Right forelimb (tissue), 1 donor: ENCODE measurements at regions not wholly inside any gene's neighbourhood (a gene's known extent, or its start where the extent isn't known, plus 50 kb on each side); places are given as distances from the start of the nearest gene placed in this dataset.
"Not testable (repeated sequence)": the region's sequence is repeated elsewhere in the genome, so short reads cannot be mapped to it uniquely, and the experiment has no call there.

Experiments
- DNase-seq: peaks from one replicate; pipeline ENCODE4 v3.0.0-alpha.2; 2018

DNA sequence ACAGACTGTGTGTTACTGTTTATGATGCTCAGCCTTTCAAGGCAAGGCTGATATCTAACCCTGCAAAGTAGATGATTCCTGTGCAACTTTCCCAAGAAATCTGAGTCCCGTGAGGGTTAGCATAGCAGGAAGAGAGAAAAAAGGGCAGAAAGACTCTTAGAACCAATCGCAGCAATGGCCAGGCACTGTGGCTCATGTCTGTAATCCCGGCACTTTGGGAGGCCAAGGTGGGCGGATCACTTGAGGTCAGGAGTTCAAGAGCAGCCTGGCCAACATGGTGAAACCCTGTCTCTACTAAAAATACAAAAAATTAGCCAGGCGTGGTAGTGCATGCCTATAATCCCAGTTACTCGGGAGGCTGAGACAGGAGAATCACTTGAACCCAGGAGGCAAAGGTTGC is 124.3 kb upstream of the CDH5 start:
- not testable (repeated sequence) for DNase-seq

DNA sequence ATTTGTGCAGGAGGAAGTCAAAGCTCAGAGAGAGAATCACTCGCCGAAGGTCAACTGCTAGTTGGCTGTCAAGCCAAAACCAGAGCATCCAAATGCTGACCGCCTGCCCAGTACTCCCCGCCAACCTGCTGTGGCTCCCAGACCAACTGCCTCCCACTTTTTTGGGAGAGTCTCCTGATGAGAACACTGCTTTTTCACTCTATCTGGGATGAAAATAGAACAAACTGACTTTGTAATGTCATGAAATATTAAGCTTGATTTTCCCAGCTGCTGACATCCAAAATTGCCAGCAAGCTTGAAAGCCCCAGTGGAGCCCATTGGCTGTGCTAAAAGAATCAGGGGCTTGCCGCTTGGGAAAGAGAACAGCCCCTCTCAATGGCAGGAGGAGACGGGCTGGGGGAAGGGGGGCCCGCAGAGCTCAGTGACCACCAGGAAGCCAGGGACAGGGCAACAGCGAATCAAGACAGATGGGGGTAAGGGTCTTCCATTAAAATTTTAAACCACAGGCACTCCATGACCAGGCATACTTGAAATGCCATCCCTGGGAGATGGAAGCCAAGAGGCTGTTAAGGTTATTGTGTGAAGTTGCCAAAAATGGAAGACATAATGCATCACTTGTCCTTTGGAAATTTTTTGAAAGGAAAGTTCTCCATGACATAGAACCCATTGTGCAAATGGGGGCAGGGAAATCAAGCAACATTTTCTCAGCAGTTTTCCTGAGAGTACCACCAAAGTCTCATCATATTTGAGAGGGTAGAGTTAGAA is 125.7 kb upstream of the CDH5 start:
- DNase-seq = no peak

DNA sequence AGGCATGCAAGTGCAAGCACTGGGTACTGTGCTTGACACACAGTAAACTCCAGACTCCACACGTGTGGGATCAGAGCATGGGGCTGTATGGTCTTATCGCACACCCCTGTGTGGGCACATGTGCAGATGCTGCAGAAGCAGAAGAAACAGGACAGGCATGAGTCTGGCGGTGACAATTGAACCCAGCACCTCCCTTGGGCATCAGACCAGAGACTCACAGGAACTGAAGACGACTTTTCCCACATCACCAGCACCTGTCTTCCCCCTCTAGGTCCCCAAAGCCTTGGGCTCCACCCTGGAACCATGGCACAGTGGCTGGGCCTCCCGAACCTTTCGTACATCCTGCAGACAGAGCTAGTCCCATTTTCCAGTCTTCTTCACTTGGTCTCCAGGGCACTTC is 126.4 kb upstream of the CDH5 start:
- no peak for DNase-seq

DNA sequence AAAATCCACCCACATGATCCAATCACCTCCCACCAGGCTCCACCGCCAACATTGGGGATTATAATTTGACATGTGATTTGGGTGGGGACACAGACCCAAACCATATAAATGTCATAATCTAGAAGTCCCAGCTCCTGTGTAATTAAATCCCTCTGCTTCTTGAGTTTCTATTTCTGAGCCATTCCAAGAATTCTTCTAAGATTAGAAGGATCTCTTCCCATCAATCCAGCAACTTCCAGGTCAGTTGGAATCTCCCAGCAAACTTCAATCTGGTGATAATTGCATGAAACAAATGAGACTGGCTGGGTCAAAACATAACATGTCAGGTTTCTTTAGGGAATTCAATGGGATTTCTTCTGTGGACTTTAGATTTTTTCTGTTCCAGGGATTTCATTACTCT is 127.8 kb upstream of the CDH5 start:
- no peak for DNase-seq

DNA sequence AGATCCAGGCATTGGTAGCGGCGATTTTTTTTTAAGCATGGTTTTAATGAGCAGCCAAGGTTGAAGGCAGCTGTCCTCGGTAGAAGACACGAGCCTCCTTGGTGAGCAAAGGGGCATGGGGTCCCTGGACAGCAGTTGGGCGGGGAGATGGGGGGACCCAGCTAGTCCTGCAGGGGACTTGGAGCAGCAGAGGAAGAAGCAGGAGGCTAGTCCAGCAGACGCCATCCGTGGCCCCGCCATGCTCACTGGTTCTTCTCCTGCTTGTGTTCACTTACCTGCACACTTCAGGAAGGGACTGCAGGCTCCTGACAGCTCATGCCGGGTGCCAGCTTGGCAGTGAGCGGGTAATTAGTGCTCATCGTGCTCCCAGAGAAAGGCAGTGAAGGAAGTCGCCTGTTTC is 130.2 kb upstream of the CDH5 start:
- no peak for DNase-seq

DNA sequence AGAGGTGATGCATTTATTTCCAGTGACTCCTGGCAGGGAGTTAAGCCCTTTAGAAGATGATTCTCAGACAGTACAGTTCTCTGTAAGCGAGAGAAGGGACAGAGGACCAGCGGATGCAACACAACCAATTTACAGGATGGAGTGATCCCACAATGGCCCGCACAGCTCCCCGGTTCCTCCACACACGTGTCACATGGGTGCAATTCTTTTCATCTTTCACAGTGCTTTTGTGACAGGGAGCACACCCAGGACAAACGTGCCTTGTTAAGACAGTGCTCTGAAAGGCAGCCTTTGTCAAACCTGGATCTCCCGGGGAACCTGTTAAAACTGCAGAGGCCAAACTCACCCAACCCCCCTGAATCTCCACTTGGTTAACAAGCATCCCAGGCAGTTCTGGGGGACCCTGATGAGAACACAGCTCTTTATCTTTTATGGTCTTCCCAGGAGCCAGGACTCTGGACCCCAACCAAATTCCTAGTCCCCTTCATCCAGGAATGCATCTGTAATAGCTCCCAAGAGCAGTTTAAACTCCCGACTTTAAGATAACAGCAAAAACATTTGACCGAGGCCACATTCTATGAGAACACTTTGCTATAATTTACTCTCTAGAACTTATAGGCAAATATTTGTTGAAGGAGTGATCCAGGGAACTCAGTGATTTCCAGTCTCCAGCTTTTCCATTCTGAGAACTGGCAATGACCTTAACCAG is 134.9 kb upstream of the CDH5 start:
- DNase-seq = no peak

DNA sequence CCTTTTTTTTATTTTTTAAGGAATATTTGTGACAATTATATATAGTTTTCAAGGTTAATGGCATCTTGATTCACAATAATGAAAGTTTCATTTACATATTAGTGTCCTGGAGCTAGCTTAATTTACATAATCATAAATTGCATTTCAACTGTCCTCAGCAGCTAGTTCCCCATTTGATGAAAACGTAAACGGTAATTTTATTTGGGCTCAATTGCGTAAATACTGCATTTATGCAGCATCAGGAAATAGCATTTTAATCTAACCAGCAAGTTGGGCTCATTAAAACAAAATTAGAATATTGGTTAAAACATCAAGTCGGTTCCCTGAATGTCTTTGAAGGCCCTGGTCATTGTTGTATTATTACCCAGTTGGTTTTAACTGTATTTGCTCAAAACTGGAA is 136.8 kb upstream of the CDH5 start:
- no peak for DNase-seq

DNA sequence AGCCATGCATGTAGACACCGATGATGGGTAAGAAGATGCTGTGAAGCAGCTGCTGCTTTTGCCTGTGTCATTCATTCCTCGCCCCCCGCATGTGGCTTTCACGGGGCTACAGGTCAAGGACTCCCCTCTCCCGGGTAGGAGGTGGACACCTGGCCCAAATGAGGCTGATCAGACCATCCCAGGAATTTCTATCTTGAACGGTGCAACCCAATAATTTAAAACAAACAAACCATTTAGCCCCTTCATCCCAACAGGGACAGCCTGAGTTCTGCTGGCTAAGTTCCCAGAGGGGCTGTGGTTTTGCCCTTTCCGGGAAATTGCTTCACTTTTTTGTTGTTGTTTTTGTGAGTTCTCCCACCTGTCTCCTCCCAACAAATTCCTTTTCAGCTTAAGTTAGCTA is 137.7 kb upstream of the CDH5 start:
- no peak for DNase-seq

DNA sequence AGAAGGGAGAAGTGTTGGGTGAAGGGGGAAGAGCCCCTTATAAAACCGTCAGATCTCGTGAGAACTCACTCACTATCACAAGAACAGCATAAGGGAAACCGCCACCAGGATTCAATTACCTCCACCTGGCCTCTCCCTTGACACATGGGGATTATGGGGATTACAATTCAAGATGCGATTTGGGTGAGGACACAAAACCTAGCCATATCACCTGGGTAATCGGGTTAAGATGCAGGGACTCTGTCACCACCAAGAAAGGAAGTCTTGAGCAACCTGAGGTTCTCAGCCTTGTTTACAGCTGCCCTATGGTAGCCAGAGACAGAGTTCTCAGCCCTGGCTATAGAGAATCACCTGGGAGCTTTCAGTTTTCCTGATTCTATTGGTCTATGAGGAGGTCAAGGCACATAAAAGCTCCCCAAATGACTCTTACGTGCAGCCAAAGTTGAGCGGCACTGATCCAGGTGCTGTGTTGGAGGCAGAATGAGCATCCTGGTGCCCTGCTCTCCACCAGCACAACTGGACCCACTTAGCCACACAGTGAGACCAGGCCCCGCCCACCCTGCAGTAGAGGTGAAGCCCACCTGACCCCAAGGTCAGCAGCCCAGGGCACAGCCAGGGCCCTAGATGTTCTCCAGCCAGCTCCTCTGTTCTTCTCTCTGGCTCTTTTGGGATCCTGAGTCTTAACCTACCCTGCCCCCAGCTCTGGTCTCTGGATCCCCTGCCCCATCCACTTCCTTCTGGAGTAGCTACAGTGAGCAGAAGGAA is 138.5 kb upstream of the CDH5 start:
- DNase-seq = no peak

DNA sequence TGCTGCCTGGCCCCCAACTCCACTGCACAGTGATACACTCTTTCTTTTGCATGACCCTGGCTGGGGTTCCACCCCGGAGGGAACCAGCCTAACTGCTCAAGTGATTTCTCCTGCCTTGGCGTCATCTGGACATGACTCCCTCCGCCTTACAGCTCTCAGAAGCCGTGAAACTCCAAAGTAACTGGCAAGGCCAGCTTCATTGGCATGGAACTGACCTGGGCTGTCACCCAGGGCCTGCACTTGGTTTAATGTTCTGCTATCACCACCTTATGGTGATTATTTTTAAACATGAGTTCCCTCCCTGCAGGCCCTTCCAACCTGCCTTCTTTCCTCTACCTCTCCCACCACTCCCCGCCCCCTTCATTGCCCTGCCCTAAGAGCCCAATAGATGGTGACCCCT is 139.7 kb upstream of the CDH5 start:
- DNase-seq = no peak

DNA sequence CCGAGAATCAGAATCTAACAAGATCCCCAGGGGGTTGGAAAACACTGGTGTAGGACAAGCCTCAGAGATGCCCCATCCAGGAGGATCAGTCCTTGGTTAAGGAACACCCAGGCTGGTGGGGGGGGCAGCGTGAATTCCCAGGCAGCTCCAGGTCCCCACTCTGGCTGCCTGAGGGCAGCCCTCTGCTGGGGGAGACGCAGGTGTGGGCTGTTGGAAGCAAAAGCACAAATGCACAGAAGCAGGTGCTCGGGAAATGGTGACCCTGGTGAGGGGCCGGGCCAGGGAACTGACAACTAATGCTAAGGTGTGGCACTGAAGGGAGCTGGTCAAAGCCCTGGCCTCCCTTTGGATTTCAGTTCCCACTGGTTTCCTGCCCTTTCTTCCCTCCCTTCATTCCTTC is 140.8 kb upstream of the CDH5 start:
- DNase-seq = no peak

DNA sequence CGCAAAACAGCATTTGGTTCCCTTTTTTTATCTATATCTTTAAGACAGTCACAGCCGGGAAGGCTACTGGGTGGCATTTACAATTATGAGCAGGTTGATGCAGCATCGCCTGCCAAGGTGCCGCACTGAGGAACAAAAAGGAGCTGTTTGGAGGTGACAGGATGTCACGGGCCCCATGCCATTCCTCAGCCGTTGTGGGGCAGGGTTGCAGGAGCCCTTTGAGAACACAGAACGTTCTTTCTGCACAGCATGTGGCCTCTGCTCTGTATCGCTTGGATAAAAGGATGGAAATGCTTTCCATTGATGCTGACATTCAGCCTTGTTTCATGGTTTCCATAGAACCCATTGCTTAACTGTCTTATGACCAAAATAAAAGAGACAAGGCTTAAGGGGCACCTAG is 141.9 kb upstream of the CDH5 start:
- no peak for DNase-seq

DNA sequence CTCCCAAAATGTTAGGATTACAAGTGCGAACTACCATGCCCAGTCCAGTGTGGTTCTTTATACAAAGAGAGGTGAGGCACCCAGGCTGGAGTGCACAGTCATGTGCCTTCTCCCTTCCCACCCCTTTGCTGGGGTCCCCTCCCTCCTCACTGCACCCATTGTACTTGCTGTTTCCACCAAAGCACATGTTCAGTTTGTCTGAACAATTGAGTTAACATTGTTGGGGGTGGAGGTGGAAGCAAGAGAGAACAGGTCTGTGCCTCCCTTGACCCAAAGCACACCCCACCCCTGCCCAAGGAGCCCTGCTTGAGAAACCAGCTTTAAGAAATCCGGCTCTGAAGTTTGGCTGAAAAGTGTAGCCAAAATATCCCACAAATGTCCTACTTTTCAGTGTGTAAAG is 142.3 kb upstream of the CDH5 start:
- DNase-seq = no peak

DNA sequence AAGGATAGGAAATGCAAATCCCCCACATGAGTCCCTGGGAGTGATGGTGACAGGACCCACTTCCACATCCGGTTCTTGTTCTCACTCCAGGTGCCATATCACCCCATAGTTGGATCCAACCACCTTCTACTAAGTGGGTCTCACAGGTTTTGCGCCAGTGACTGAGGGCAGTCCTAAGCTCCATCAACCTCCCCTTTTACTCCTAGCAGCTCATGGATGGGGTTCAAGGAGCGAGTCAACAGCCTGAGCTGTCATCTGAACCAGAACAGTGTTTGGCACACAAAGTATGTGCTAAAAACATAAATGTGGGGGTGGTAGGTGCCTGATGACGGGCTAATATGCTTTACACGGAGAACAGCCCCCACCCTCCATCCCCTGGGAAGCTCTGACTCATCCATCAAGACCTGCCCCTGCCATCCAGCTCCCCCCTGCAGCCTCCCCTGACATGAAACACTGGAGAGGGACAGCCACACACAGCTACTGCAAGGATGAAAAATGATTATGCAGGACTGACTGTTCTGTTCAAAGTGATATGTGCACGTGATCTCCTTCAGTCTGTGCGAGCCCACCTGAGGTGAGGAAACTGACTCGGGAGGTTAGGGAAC is 143.2 kb upstream of the CDH5 start:
- DNase-seq = no peak

DNA sequence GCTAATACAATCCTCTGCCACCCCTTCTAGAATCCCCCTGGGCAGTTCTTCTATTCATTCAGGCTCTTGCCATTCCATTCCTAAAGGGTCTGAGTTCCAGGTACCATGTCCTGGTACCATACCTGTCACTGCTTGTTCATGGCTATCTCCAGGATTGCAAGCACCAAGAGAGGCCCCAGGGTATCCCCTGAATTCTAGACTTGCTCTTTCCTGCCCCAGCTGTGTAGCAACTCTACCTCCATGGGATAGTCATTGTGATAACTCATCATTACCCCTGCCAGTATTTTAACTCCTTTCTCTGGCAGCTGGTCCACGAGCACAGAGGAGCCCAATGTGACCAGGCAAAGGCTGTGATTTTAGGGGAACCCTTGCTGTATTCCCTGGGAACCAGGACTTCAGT is 143.7 kb upstream of the CDH5 start:
- DNase-seq = no peak

DNA sequence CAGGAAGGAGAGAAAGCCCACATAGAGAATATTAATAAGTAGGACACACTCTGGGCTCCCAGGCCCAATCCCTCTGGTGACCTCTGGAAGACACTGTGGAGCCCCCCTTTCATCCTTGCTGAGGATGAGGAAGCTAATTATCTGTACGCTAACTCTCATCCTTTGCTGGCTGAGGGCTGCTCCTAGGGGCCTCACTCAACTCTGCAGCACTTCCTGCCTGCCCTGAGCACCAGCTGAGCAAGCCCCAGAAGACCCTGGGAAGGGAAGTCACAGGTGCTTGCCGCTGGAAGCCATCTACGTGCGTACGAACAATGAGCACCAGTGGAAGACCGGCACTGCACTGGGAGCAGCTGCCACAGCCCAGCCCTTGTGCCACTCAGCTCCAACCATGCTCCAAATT is 145.8 kb upstream of the CDH5 start:
- no peak for DNase-seq

DNA sequence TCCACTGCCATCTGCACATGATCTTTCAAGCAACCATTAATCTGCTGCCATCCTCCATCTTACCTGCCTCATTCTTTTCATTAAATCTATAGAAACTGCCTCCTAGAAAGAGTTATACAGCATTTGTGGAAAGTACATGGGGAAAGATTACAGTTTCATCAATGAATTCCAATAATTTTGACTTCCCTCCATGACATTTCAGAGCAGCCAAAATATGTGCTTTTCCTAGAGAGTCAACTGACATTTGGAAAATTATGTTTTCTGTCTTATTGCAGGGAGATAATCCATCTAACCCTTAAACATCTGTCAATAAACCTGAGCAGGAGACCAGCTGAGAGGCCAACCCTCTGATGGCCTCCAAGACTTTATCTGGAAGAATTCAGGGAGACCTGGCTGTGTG is 147.0 kb upstream of the CDH5 start:
- DNase-seq = no peak

DNA sequence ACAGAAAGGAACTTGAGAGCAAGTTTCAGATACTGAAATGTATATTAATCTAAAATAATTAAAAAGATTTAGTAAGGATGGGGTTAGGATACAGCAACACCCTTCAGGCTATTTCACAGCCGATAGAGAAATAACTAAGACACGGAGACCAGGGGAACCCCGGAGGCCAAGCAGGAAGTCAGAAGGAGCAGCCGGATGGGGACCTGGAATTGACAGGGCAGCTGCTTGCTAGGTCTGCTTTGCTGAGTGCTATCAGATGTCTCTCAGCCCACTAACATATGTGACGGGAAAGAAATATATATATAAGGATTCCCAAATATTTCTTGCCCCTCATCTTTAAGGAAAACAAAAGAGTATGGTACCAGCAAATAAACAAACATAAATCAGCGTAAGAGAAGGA is 154.1 kb upstream of the CDH5 start:
- no peak for DNase-seq

DNA sequence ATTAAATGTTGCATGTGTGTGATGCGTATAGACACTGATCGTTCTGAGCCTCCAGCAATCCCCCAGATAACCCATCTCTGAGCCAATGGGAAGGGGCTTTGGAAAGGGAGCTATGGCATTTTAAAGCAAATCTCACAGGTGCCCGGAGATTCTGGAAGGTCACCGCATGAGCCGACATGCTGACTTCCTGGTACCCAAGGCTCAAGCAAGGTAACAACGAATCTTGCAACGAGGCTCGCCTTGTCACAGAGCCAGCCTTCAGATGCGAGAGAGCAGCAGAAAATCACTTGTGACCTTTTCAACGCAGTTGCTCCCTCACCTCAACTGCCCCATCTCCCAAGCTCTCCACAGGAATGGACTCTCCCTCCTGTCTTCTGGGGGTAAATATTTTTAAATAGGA is 154.8 kb upstream of the CDH5 start:
- DNase-seq = no peak

DNA sequence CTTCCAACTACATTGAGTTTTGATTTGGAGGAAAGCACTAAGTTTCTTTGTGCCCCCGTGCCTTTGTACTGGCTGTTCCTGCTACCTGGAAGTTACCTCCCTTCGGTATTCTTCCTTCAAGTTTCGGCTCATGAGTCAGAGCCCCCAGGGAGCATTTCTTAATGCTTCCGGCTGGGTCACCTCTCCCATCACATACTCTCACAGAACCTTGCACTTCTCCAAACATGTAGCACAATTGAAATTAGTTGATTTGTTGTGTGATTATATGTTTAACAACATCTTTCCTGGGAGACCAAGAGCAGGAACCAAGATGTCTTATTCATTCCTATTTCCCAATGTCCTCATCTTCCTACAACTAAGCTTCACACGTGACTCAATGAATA is 158.6 kb upstream of the CDH5 start:
- DNase-seq = no peak

DNA sequence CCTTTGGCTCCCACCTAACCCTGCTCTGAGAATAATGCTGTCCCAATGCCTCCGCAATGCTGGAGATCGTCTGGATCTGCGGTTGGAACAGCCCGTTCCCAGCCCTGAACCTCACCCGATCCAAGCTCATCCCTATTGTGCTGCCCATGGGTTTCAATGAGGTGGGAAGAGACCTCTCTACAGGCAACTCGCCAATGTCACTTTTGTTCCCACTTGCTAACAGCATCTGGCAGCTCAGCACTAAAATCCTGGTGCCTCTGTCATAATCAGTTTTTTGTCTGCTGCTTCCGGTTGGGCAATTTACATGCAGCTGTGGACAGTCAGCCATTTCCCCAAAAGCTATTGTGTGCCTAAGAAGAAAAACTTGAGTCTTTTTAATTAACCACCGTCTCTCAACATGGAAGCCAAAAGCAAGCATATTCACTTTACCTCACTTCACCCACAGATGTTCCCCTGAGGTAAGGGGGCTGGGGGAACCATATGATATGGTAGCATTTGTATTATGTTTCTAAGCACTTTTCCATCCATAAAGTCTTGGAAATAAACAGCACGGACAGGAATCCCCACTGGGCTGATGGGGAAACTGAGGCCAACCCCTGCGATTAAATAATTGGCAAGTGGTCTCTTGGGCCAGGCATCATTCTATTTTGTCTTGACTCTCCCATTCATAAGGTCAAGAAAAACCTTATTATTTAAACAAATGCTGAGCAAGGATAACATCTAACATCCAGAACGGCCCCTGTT is 159.2 kb upstream of the CDH5 start:
- DNase-seq = no peak

DNA sequence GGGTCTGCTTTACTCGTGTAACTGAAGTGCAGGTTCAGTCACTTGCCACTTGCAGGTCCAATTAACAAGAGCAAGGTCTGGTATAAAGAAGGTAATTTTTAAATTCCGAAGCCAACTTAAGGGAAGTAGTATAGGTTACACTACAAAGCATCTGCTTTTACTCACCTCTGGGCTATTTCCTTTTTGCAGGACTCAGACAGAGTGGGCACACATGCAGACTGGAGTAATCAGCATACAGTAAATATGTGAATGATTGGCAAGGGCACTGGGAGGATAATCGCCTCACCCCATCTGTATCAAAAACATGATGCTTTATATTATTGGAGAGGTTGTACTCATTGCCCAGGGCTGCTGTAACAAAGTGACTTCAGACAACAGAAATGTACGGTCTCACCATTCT is 160.1 kb upstream of the CDH5 start:
- DNase-seq = no peak
